ENCODE measurements at regions not wholly inside any gene's neighbourhood (a gene's known extent, or its start where the extent isn't known, plus 50 kb on each side); places are given as distances from the start of the nearest gene placed in this dataset.

DNA sequence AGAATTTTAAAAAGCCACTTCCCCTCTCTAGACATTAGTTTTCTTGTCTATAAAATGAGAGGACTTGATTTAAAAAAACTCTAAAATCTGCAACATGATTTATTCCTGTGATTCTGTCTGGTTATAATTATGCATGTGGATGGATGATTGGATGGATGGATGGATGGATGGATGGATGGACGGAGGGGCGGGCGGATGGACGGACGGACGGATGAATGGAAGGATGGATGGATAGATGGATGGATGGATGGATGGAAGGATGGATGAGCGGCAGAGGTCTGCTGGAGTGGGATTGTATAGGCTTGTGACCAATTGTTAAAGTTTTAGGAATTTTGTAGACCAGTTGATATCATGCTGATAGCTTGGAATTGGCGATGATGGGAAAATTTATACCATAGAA is 135.2 kb upstream of the TIAM1 start:
- TF ChIP-seq, protein P1, sequence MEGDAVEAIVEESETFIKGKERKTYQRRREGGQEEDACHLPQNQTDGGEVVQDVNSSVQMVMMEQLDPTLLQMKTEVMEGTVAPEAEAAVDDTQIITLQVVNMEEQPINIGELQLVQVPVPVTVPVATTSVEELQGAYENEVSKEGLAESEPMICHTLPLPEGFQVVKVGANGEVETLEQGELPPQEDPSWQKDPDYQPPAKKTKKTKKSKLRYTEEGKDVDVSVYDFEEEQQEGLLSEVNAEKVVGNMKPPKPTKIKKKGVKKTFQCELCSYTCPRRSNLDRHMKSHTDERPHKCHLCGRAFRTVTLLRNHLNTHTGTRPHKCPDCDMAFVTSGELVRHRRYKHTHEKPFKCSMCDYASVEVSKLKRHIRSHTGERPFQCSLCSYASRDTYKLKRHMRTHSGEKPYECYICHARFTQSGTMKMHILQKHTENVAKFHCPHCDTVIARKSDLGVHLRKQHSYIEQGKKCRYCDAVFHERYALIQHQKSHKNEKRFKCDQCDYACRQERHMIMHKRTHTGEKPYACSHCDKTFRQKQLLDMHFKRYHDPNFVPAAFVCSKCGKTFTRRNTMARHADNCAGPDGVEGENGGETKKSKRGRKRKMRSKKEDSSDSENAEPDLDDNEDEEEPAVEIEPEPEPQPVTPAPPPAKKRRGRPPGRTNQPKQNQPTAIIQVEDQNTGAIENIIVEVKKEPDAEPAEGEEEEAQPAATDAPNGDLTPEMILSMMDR (IDR thresholded peaks at IDR 0.05) = no peak
- TF ChIP-seq POLR2A (IDR thresholded peaks at IDR 0.05) = no peak
